Esophagus squamous epithelium (tissue), 5 donors: ENCODE measurements at regions not wholly inside any gene's neighbourhood (a gene's known extent, or its start where the extent isn't known, plus 50 kb on each side); places are given as distances from the start of the nearest gene placed in this dataset.

Experiments
- DNase-seq: peaks from one replicate; lab custom pipeline; 2025; lab: John Stamatoyannopoulos, UW
- H3K27ac ChIP-seq, 4 donors: fragments of 200-600 bp; sonication (generic); one replicate each; pipeline ENCODE4 v1.5.1; 2016 to 2019; ENCODE audit warnings: mild to moderate bottlenecking in 1 of 4
- H3K27me3 ChIP-seq, 4 donors: fragments of 200-600 bp; sonication (generic); 1 replicate in 3 of 4; 2 replicates in 1 of 4; pipeline versions ENCODE4 v1.5.1 to v1.6.0; 2017 to 2021; ENCODE audit warnings: antibody characterized with exemption in 1 of 4
- H3K36me3 ChIP-seq, 3 donors: fragments of 200-600 bp; sonication (generic); one replicate each; pipeline ENCODE4 v1.5.1; 2016 to 2019
- H3K4me1 ChIP-seq, 3 donors: fragments of 200-600 bp; sonication (generic); one replicate each; pipeline ENCODE4 v1.5.1; 2017 to 2019
- H3K4me3 ChIP-seq, 4 donors: fragments of 200-600 bp; sonication (generic); 1 replicate in 3 of 4; 2 replicates in 1 of 4; pipeline ENCODE4 v1.5.1; 2016 to 2019; ENCODE audit warnings: mild to moderate bottlenecking in 2 of 4, moderate library complexity in 1 of 4
- H3K9me3 ChIP-seq, 3 donors: fragments of 200-600 bp; sonication (generic); one replicate each; pipeline ENCODE4 v1.5.1; 2016 to 2019
- POLR2A ChIP-seq, 4 donors: fragments of 450-650 bp; IDR thresholded peaks; one replicate each; pipeline ENCODE4 v1.6.1; 2017; ENCODE audit warnings: antibody characterized with exemption in 4 of 4, mild to moderate bottlenecking in 4 of 4, moderate library complexity in 3 of 4
- WGBS, 2 donors: methylation state at CpG; one replicate each; pipeline ENCODE4 v1.1.5; 2018; 5-methylcytosine and 5-hydroxymethylcytosine counted together
- intact Hi-C: fragments of 100-400 bp; cut with DNase I; formaldehyde crosslinking; loops from one replicate; pipeline ENCODE4 v1.15.0; 2022
- TF ChIP-seq, protein P1 (sequence below), 6 experiments: fragments of 450-650 bp in 4 of 6; fragments of 200-600 bp in 2 of 6; sonication (generic) in 2 of 6; IDR thresholded peaks; one replicate each; pipeline ENCODE4 v1.5.1; 2016 to 2019; ENCODE audit warnings: antibody characterized with exemption in 6 of 6, mild to moderate bottlenecking in 4 of 6, moderate library complexity in 4 of 6
- donor health status: DM: yes; HTN: yes; CAD: no.

DNA sequence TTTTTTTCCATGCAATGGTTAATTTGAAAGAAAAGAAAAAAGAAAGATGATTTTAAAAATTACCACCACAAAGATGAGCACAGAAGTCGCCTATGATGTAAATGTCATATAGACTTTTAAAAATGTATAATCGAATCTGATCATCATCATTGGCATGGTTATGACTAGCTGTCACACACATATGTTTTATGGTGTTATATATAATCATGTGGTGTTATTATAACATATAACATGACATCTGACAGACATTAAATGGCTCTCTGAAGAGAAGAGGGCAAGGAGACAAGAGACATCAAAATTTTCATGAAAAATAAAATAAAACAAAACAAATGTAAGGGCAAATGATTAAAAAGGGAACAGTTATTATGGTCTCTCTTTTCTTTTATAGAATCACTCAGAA lies 217.5 kb downstream of the TMEM161B start:
- no peak for TF ChIP-seq POLR2A (IDR thresholded peaks at IDR 0.05)
- TF ChIP-seq, protein P1, sequence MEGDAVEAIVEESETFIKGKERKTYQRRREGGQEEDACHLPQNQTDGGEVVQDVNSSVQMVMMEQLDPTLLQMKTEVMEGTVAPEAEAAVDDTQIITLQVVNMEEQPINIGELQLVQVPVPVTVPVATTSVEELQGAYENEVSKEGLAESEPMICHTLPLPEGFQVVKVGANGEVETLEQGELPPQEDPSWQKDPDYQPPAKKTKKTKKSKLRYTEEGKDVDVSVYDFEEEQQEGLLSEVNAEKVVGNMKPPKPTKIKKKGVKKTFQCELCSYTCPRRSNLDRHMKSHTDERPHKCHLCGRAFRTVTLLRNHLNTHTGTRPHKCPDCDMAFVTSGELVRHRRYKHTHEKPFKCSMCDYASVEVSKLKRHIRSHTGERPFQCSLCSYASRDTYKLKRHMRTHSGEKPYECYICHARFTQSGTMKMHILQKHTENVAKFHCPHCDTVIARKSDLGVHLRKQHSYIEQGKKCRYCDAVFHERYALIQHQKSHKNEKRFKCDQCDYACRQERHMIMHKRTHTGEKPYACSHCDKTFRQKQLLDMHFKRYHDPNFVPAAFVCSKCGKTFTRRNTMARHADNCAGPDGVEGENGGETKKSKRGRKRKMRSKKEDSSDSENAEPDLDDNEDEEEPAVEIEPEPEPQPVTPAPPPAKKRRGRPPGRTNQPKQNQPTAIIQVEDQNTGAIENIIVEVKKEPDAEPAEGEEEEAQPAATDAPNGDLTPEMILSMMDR (IDR thresholded peaks at IDR 0.05): no peak
- Histone ChIP-seq H3K27me3 (no peaks in the 10 kb centered on the region), H3K36me3 (no peaks in the 10 kb centered on the region), H3K27ac (no peak overlapping the region), H3K4me1 (no peaks in the 10 kb centered on the region), H3K4me3 (no peak overlapping the region), H3K9me3 (no peaks in the 10 kb centered on the region)
- WGBS, 2 donors: 48 to 74% methylated on average over 2 of the region's 2 CpGs
- intact Hi-C loops: no loop called here
- no peak for DNase-seq

DNA sequence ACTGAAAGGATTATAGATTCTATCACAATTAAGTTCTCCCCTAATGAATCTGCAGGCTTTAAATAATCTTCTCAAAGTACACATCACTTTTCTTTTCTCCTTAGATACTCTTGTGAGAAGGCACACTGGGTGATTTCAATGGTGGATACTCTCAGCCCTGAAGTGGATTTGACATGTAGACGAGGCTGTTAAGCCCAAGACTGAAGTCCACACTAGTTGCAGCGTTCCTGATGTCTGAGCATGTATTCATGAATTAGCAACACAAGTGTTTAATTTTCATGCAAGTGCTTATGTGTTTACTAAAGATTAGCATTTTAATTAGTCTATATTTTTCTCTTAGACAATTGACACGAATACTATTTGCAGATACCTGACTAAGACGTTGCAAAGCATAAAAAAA lies 218.9 kb downstream of the TMEM161B start:
- DNase-seq: no peak
- Histone ChIP-seq H3K27me3 (no peaks in the 10 kb centered on the region), H3K4me1 (no peaks in the 10 kb centered on the region), H3K9me3 (no peaks in the 10 kb centered on the region), H3K4me3 (no peak overlapping the region), H3K27ac (no peak overlapping the region), H3K36me3 (no peaks in the 10 kb centered on the region)
- 12 to 27% methylated on average over 4 of the region's 4 CpGs for WGBS, 2 donors
- TF ChIP-seq POLR2A (IDR thresholded peaks at IDR 0.05): no peak
- TF ChIP-seq, protein P1 (IDR thresholded peaks at IDR 0.05): no peak
- intact Hi-C loops: no loop called here

DNA sequence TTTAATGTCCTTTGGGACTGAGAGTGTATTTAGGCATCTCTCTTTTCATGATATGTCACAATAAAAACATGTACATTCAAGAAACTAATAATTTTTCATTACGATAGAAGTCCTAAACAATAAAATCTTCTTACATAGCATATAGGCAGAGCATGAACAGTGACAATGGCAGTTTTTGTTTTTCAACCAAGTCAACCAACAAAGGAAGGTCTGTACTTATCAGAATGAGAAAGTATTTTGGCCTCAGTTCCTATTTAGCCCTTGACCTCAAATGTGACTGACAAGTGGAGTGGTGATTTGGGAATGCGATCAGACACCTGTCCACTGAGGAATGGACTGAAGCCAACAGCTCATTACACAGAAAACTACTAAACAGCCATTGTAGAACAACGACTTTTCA lies 219.5 kb downstream of the TMEM161B start:
- 56 to 60% methylated on average over 3 of the region's 3 CpGs for WGBS, 2 donors
- Histone ChIP-seq H3K4me1 (no peaks in the 10 kb centered on the region), H3K27ac (no peak overlapping the region), H3K4me3 (no peak overlapping the region), H3K27me3 (no peaks in the 10 kb centered on the region), H3K36me3 (no peaks in the 10 kb centered on the region), H3K9me3 (no peaks in the 10 kb centered on the region)
- no peak for DNase-seq
- TF ChIP-seq, protein P1 (IDR thresholded peaks at IDR 0.05): no peak
- no peak for TF ChIP-seq POLR2A (IDR thresholded peaks at IDR 0.05)
- intact Hi-C loops: no loop called here

DNA sequence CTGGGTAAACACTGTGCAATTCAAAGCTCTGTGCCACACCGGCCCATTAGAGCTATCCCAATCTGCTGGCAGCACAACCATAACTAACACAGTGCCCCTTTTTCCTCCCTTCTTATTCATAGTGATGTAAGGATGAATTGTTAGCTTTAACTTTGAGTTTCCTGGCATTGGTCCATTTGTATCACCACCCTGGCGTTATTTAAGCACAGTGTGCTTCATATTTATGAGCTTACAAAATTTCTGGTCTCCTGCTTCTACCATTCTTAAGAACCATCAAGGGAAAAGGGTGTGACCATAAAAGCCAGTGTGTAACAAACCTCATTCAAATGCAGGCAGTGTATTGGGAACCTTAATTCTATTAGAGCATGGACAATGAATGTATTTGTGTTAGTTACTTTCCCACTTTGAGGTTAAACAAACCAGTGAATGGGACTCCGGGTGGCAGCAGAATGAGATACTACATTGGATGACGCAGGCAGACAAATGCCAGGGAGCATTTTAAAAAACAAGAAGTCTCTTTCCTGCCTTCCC lies 222.6 kb downstream of the TMEM161B start:
- intact Hi-C loops: no loop called here
- 44 to 59% methylated on average over 4 of the region's 4 CpGs for WGBS, 2 donors
- H3K9me3 ChIP-seq: no peaks in the 10 kb centered on the region
- no peak for DNase-seq
- H3K27me3 ChIP-seq: no peaks in the 10 kb centered on the region
- H3K27ac ChIP-seq: no peak overlapping the region
- H3K36me3 ChIP-seq: no peaks in the 10 kb centered on the region
- H3K4me1 ChIP-seq: no peaks in the 10 kb centered on the region
- no peak for TF ChIP-seq POLR2A (IDR thresholded peaks at IDR 0.05)
- TF ChIP-seq, protein P1 (IDR thresholded peaks at IDR 0.05): no peak
- no peak overlapping the region for H3K4me3 ChIP-seq

DNA sequence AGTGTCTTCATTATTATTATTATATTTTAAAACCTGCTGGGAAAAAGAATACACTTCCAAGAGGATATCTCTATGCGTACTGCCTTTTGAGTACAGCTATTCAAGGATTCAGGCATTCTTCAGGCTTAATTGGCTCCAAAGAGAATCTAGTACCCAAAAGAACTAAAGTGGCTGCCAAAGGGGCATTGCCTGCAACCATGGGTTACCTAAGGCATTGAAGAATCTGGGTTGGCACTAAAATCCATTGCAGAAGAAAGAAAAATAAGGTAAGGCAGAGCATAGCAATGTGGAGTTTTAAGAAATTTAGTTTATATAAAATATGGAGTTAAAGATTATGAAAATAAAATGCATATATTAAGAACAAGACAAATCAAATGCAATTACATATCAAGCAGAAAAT lies 223.5 kb downstream of the TMEM161B start:
- no peak for DNase-seq
- 0% methylated on average over 1 of the region's 1 CpG for WGBS, 2 donors
- Histone ChIP-seq H3K27me3 (no peaks in the 10 kb centered on the region), H3K4me3 (no peak overlapping the region), H3K9me3 (no peaks in the 10 kb centered on the region), H3K27ac (no peak overlapping the region), H3K36me3 (no peaks in the 10 kb centered on the region), H3K4me1 (no peaks in the 10 kb centered on the region)
- intact Hi-C loops: no loop called here
- TF ChIP-seq, protein P1 (IDR thresholded peaks at IDR 0.05): no peak
- no peak for TF ChIP-seq POLR2A (IDR thresholded peaks at IDR 0.05)
